ENCODE measurements at regions not wholly inside any gene's neighbourhood (a gene's known extent, or its start where the extent isn't known, plus 50 kb on each side); places are given as distances from the start of the nearest gene placed in this dataset.

- no peaks in the 10 kb centered on the region for H3K36me3 ChIP-seq (ENCODE audit: control insufficient read depth, insufficient read depth, low read length)
- peaks cover 7% of the 10 kb centered on the region for H3K27me3 ChIP-seq (ENCODE audit: control insufficient read depth, insufficient read depth, low read length)
- H3K4me3 ChIP-seq (ENCODE audit: low read depth, low read length), result no peak overlapping the region
- no peak for DNase-seq (ENCODE audit: low read depth)
- no peak for TF ChIP-seq CTCF (IDR thresholded peaks at IDR 0.05; ENCODE audit: insufficient read depth, low read length, poor library complexity, severe bottlenecking)
These were observed 64.0 kb upstream of the CTDP1 start for GRCh38 chr18:79615586-79615985.

- TF ChIP-seq CTCF (IDR thresholded peaks at IDR 0.05; ENCODE audit: insufficient read depth, low read length, poor library complexity, severe bottlenecking), result no peak
- DNase-seq (ENCODE audit: low read depth), result no peak
- Histone ChIP-seq H3K4me3 (ENCODE audit: low read depth, low read length) (peak overlapping the region; percentile 26), H3K27me3 (ENCODE audit: control insufficient read depth, insufficient read depth, low read length) (peaks cover 9% of the 10 kb centered on the region), H3K36me3 (ENCODE audit: control insufficient read depth, insufficient read depth, low read length) (no peaks in the 10 kb centered on the region)
These were observed 62.7 kb upstream of the CTDP1 start for GRCh38 chr18:79616651-79617510.

GRCh38 chr18:79617511-79618500, 61.8 kb upstream of the CTDP1 start:
- no peak for TF ChIP-seq CTCF (IDR thresholded peaks at IDR 0.05; ENCODE audit: insufficient read depth, low read length, poor library complexity, severe bottlenecking)
- DNase-seq (ENCODE audit: low read depth), result no peak
- peaks cover 10% of the 10 kb centered on the region for H3K27me3 ChIP-seq (ENCODE audit: control insufficient read depth, insufficient read depth, low read length)

GRCh38 chr18:79620576-79621165, 58.9 kb upstream of the CTDP1 start:
- Histone ChIP-seq H3K27me3 (ENCODE audit: control insufficient read depth, insufficient read depth, low read length) (peaks cover 11% of the 10 kb centered on the region), H3K4me3 (ENCODE audit: low read depth, low read length) (no peak overlapping the region), H3K36me3 (ENCODE audit: control insufficient read depth, insufficient read depth, low read length) (no peaks in the 10 kb centered on the region)
- TF ChIP-seq CTCF (IDR thresholded peaks at IDR 0.05; ENCODE audit: insufficient read depth, low read length, poor library complexity, severe bottlenecking), result no peak
- no peak for DNase-seq (ENCODE audit: low read depth)

More at GRCh38 chr18:79617511-79618500, 61.8 kb upstream of the CTDP1 start:
- Histone ChIP-seq H3K36me3 (ENCODE audit: control insufficient read depth, insufficient read depth, low read length) (no peaks in the 10 kb centered on the region), H3K4me3 (ENCODE audit: low read depth, low read length) (no peak overlapping the region)

DNA sequence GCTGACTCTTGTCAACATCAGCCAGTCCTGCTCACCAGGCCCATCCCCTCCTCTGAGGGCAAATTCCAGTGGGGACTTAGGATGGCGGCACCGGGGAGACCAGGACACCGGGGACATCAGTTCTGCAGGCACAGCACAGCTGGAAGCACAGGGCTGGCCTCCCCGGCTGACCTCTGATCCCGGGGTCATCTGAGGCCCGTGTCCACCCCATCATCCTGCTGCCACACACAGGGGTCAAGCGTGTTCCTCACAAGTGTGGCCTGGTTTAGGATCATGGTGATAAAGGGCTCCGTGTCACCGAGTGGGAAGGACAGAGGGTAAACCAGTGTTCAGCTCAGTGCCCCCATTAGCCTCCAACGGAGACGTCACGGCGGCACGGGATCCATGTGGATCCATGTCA, 58.1 kb upstream of the CTDP1 start:
- peaks cover 10% of the 10 kb centered on the region for H3K27me3 ChIP-seq (ENCODE audit: control insufficient read depth, insufficient read depth, low read length)
- no peaks in the 10 kb centered on the region for H3K36me3 ChIP-seq (ENCODE audit: control insufficient read depth, insufficient read depth, low read length)
- H3K4me3 ChIP-seq (ENCODE audit: low read depth, low read length), result no peak overlapping the region
- no peak for DNase-seq (ENCODE audit: low read depth)
- TF ChIP-seq CTCF (IDR thresholded peaks at IDR 0.05; ENCODE audit: insufficient read depth, low read length, poor library complexity, severe bottlenecking), result no peak
